ENCODE measurements at regions not wholly inside any gene's neighbourhood (a gene's known extent, or its start where the extent isn't known, plus 50 kb on each side); places are given as distances from the start of the nearest gene placed in this dataset.

DNA sequence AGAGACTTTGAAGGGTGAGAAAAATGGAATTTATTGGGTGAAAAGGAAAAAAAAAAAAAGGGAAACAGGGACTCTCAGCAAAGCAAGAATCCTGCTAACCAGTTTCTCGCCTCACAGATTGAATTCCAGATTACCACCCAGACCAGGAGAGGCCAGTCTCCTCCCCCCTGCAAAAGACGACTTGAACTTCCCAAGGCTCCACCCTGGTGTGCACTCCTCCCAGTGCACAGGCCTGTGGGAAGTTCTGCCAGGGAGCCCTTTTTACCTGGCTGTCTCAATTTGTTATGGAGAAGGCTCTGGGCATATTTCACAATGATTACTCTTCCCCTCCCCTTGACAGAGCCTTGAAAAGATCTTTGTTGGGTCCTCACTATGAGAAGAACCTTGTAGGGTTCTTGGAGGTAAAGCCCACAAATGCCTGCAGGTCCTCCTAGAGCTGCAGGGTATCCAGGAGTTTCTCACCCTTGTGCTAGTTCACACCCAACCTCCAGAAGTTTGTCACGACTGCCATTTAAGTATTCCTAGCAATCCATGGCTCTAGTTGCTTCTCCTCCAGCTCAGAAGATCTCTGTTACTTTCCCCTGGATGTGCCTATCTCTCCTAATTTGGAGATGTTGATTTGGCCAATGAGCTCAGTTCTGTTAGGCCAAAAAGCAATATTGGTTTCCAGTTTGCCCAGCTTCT lies 229.8 kb upstream of the TMTC4 start:
- Histone ChIP-seq H2AFZ (ENCODE audit: low read depth, low read length, poor library complexity, severe bottlenecking) (no peak overlapping the region), H3K4me3 (replicated peaks in 1 of 2; ENCODE audit: low read depth in 1 of 2, low read length in 2 of 2) (no peak overlapping the region), H4K20me1 (ENCODE audit: insufficient read depth) (no peaks in the 10 kb centered on the region), H3K4me2 (ENCODE audit: low read length) (no peak overlapping the region), H3K9me2 (ENCODE audit: insufficient read depth) (no peaks in the 10 kb centered on the region), H3K27me3 (ENCODE audit: insufficient read depth, low read length) (peaks cover 4% of the 10 kb centered on the region; the same call in 1 of the 2 replicates), H3K9me3 (ENCODE audit: control insufficient read depth in 1 of 2, insufficient read depth in 1 of 2, low read depth in 1 of 2, low read length in 2 of 2) (no peaks in the 10 kb centered on the region), H3K4me1 (ENCODE audit: control insufficient read depth in 1 of 2, insufficient read depth in 2 of 2, low read length in 2 of 2) (no peaks in the 10 kb centered on the region), H3K36me3 (ENCODE audit: control insufficient read depth in 1 of 2, insufficient read depth in 2 of 2, low read length in 2 of 2) (no peaks in the 10 kb centered on the region), H3K27ac (ENCODE audit: low read depth, low read length) (no peak overlapping the region), H3K9ac (ENCODE audit: low read length) (no peak overlapping the region), H3K79me2 (ENCODE audit: insufficient read depth, low read length) (no peaks in the 10 kb centered on the region)
- no TSS peak for BruUV-seq (replicated peaks)
- ChIA-PET RAD21 (ENCODE audit: low non-redundant PET in 1 of 2, low total read pairs in 2 of 2, uncharacterized antibody in 2 of 2, unreplicated experiment in 2 of 2) (no interaction called here), CTCF (no interaction called here), POLR2A (interaction anchor here (0.7 kb wide), 1 partner anchor 1767 kb away, joined by 3 read pairs; no protein-coding TSS in a partner anchor)
- intact Hi-C loops (cut with micrococcal nuclease), result no loop called here
- no peak for DNase-seq (ENCODE audit: low read depth, low spot score)
- ATAC-seq, result no peak
- TF ChIP-seq ZNF274 (IDR thresholded peaks at IDR 0.05; ENCODE audit: low read depth, low read length) (no peak), CEBPB (IDR thresholded peaks at IDR 0.05; ENCODE audit: low read depth) (no peak)
- TF ChIP-seq, protein P1, sequence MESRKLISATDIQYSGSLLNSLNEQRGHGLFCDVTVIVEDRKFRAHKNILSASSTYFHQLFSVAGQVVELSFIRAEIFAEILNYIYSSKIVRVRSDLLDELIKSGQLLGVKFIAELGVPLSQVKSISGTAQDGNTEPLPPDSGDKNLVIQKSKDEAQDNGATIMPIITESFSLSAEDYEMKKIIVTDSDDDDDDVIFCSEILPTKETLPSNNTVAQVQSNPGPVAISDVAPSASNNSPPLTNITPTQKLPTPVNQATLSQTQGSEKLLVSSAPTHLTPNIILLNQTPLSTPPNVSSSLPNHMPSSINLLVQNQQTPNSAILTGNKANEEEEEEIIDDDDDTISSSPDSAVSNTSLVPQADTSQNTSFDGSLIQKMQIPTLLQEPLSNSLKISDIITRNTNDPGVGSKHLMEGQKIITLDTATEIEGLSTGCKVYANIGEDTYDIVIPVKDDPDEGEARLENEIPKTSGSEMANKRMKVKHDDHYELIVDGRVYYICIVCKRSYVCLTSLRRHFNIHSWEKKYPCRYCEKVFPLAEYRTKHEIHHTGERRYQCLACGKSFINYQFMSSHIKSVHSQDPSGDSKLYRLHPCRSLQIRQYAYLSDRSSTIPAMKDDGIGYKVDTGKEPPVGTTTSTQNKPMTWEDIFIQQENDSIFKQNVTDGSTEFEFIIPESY (IDR thresholded peaks at IDR 0.05; ENCODE audit: extremely low read depth, insufficient replicate concordance, low read length), result no peak

DNA sequence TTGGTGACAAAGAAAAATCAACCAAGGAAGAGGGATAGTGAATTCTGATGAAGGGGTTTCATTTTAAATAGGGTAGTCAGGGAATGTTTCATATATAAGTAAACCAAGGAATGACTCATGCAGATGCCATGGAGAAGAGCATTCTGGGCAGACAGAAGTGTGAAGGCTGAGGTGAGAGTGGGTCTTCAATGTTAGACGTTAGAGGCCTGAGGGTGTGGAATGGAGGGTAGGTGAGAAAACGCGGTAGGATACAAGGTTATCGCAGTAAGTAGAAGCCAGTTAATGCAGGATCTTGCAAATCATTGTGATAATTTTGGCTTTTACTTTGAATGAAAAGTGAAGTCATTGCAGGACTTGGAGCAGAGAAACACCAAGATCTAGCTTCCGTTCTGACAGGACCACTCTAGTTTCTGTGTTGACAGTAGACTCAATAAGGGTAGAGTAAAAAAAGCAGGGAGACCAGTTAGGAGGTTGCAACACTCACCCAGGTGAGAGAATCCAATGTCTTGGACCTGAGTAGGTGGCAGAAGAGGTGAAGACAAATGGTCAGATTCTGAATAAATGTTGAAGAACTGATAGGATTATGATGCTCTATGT lies 225.2 kb upstream of the TMTC4 start:
- H3K36me3 ChIP-seq (ENCODE audit: control insufficient read depth in 1 of 2, insufficient read depth in 2 of 2, low read length in 2 of 2), result no peaks in the 10 kb centered on the region
- ChIA-PET POLR2A (no interaction called here), RAD21 (ENCODE audit: low non-redundant PET in 1 of 2, low total read pairs in 2 of 2, uncharacterized antibody in 2 of 2, unreplicated experiment in 2 of 2) (no interaction called here), CTCF (no interaction called here)
- intact Hi-C loops (cut with micrococcal nuclease), result no loop called here
- no peak for ATAC-seq
- H2AFZ ChIP-seq (ENCODE audit: low read depth, low read length, poor library complexity, severe bottlenecking), result no peak overlapping the region
- BruUV-seq (replicated peaks), result no TSS peak
- H3K27me3 ChIP-seq (ENCODE audit: insufficient read depth, low read length), result no peaks in the 10 kb centered on the region; the same call in 1 of the 2 replicates
- H3K79me2 ChIP-seq (ENCODE audit: insufficient read depth, low read length), result no peaks in the 10 kb centered on the region
- no peaks in the 10 kb centered on the region for H3K9me2 ChIP-seq (ENCODE audit: insufficient read depth)
- no peak for DNase-seq (ENCODE audit: low read depth, low spot score)
- no peak overlapping the region for H3K4me3 ChIP-seq (replicated peaks in 1 of 2; ENCODE audit: low read depth in 1 of 2, low read length in 2 of 2)
- H4K20me1 ChIP-seq (ENCODE audit: insufficient read depth), result no peaks in the 10 kb centered on the region
- no peaks in the 10 kb centered on the region for H3K9me3 ChIP-seq (ENCODE audit: control insufficient read depth in 1 of 2, insufficient read depth in 1 of 2, low read depth in 1 of 2, low read length in 2 of 2)
- no peak overlapping the region for H3K9ac ChIP-seq (ENCODE audit: low read length)
- H3K4me1 ChIP-seq (ENCODE audit: control insufficient read depth in 1 of 2, insufficient read depth in 2 of 2, low read length in 2 of 2), result no peaks in the 10 kb centered on the region
- H3K27ac ChIP-seq (ENCODE audit: low read depth, low read length), result no peak overlapping the region
- H3K4me2 ChIP-seq (ENCODE audit: low read length), result no peak overlapping the region
- no peak for TF ChIP-seq ZNF274 (IDR thresholded peaks at IDR 0.05; ENCODE audit: low read depth, low read length)
- TF ChIP-seq CTCF (IDR thresholded peaks at IDR 0.05 in 2 of 3, conservative IDR thresholded peaks at IDR 0.05 in 1 of 3; ENCODE audit: borderline replicate concordance in 1 of 3, insufficient read depth in 1 of 3, low read depth in 2 of 3, low read length in 2 of 3), result no peak
- TF ChIP-seq JUND (IDR thresholded peaks at IDR 0.05), result no peak
- no peak for TF ChIP-seq REST (IDR thresholded peaks at IDR 0.05; ENCODE audit: low read depth)
- TF ChIP-seq POLR2AphosphoS5 (IDR thresholded peaks at IDR 0.05; ENCODE audit: low read depth, low read length), result no peak
- TF ChIP-seq EZH2 (IDR thresholded peaks at IDR 0.05), result no peak
- no peak for TF ChIP-seq ZFX (IDR thresholded peaks at IDR 0.05)
- TF ChIP-seq CEBPB (IDR thresholded peaks at IDR 0.05; ENCODE audit: low read depth), result no peak
- TF ChIP-seq EGR1 (IDR thresholded peaks at IDR 0.05; ENCODE audit: low read depth), result no peak

Data from HCT116 (cell line).